Progenitor cell of endocrine pancreas (in vitro differentiated cells): ENCODE measurements at regions not wholly inside any gene's neighbourhood (a gene's known extent, or its start where the extent isn't known, plus 50 kb on each side); places are given as distances from the start of the nearest gene placed in this dataset.
A peak's percentile ranks its signal among the peaks of the same experiment; 100 is the strongest.

Experiments used
- DNase-seq: peaks from one replicate; pipeline ENCODE4 v3.0.0; 2021; ENCODE audit warnings: low spot score; ENCODE audit not compliant: unreplicated experiment
- H3K27ac Mint-ChIP-seq: 2 replicates; pipeline ENCODE4 v1.8.0; 2021; ENCODE audit warnings: mild to moderate bottlenecking, moderate library complexity, mixed read lengths
- H3K27me3 Mint-ChIP-seq: 2 replicates; pipeline ENCODE4 v1.8.0; 2021; ENCODE audit warnings: mixed read lengths
- H3K36me3 Mint-ChIP-seq: 2 replicates; pipeline ENCODE4 v1.8.0; 2022; ENCODE audit warnings: mixed read lengths; ENCODE audit not compliant: insufficient read depth
- H3K4me1 Mint-ChIP-seq: 2 replicates; pipeline ENCODE4 v1.8.0; 2021; ENCODE audit warnings: low read depth, mixed read lengths
- H3K4me3 Mint-ChIP-seq: 2 replicates; pipeline ENCODE4 v1.8.0; 2021; ENCODE audit warnings: low read depth, mild to moderate bottlenecking, moderate library complexity, mixed read lengths
- H3K9me3 Mint-ChIP-seq: 2 replicates; pipeline ENCODE4 v1.8.0; 2021; ENCODE audit warnings: low read depth, mixed read lengths
- CTCF ChIP-seq: fragments of 200-600 bp; sonication (generic); IDR thresholded peaks from one replicate; pipeline ENCODE4 v1.5.0; 2021; ENCODE audit warnings: antibody characterized with exemption, mild to moderate bottlenecking; ENCODE audit not compliant: unreplicated experiment

DNA sequence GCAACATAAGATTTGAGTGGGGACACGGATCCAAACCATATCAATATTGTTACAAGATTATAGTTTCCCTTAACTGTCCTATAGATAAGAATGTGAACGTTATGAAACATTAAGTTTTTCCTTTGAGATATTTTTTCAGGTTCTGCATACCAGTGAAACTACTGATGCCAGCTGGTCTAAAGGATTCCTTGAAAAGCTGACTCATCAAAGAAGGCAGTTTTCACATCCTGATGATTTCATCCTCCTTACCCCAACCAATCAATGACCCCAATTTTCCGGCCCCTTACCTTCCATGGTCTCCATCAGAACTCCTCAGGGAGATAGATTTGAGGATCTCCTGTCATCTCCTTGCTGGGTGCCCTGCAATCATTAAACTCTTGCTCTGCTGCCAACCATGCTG is 64.1 kb upstream of the HS3ST4 start:
- peaks cover 8% of the 10 kb centered on the region for H3K9me3 Mint-ChIP-seq
- no peaks in the 10 kb centered on the region for H3K36me3 Mint-ChIP-seq
- H3K4me3 Mint-ChIP-seq, result no peak overlapping the region

DNA sequence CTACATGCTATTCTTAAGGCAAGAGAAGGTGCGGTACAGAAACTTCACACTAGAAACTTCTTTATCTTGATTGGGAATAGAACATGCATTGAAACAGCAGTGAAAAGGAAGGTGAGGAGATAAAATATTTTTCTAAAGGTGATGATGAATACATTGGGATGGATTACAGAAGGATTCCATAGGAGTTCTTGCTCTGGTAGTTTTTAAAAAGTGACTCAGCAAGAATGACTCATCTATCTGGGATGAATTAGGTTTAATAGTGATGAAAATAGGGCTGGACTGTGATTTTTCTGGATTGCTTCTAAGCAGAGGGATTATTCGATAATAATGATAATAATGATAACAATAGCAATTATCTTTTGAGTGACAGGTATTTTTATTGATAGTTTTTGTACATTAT is 65.6 kb upstream of the HS3ST4 start:
- no peak for DNase-seq
- Mint-ChIP-seq H3K4me3 (no peak overlapping the region), H3K36me3 (no peaks in the 10 kb centered on the region), H3K4me1 (peaks cover 4% of the 10 kb centered on the region), H3K27me3 (peaks cover 9% of the 10 kb centered on the region), H3K9me3 (peaks cover 8% of the 10 kb centered on the region), H3K27ac (no peak overlapping the region)
- TF ChIP-seq CTCF, result no peak

More for the DNA sequence above, 64.1 kb upstream of the HS3ST4 start:
- TF ChIP-seq CTCF, result no peak
- Mint-ChIP-seq H3K27me3 (peaks cover 7% of the 10 kb centered on the region), H3K27ac (no peak overlapping the region), H3K4me1 (peaks cover 4% of the 10 kb centered on the region)
- DNase-seq, result no peak

GRCh38 chr16:25625620-25626019 is 66.1 kb upstream of the HS3ST4 start:
- no peak overlapping the region for H3K4me3 Mint-ChIP-seq
- DNase-seq, result no peak
- H3K4me1 Mint-ChIP-seq, result peaks cover 4% of the 10 kb centered on the region
- H3K27me3 Mint-ChIP-seq, result peaks cover 9% of the 10 kb centered on the region
- H3K27ac Mint-ChIP-seq, result peak overlapping the region; percentile 12
- H3K36me3 Mint-ChIP-seq, result no peaks in the 10 kb centered on the region
- TF ChIP-seq CTCF, result no peak
- peaks cover 8% of the 10 kb centered on the region for H3K9me3 Mint-ChIP-seq

DNA sequence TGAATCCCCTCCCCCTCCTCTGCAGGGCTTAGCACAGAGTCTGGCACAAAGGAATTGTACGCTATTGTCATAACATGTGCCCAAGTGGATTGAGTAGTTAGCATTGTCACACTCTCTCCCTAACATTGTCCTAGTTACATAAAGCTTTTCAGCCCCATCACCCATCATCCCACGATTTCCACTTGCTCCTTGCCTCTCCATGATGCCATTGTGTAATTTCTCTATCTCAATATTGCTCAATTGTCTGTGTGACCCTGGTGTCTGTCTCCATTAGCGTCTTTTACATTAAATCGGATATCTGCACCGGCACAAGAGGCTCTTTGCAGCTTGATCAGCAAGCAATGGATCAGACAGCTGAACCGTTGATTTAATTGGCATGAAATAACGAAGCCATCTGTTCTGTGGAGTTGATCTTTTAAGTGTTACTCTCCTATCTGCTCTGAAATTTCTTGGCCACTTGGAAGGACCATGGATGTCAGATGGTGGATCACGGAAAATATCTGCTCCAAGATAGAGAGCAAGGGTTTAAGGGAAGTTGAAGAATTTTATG is 77.0 kb upstream of the HS3ST4 start:
- H3K4me1 Mint-ChIP-seq, result no peaks in the 10 kb centered on the region
- no peak for DNase-seq
- H3K27me3 Mint-ChIP-seq, result no peaks in the 10 kb centered on the region
- no peak for TF ChIP-seq CTCF
- no peak overlapping the region for H3K4me3 Mint-ChIP-seq
- no peak overlapping the region for H3K27ac Mint-ChIP-seq
- no peaks in the 10 kb centered on the region for H3K36me3 Mint-ChIP-seq
- no peaks in the 10 kb centered on the region for H3K9me3 Mint-ChIP-seq

GRCh38 chr16:25613931-25614330 is 77.8 kb upstream of the HS3ST4 start:
- no peaks in the 10 kb centered on the region for H3K9me3 Mint-ChIP-seq

More at GRCh38 chr16:25613931-25614330, 77.8 kb upstream of the HS3ST4 start:
- DNase-seq, result no peak
- H3K4me1 Mint-ChIP-seq, result no peaks in the 10 kb centered on the region
- H3K36me3 Mint-ChIP-seq, result no peaks in the 10 kb centered on the region
- no peak overlapping the region for H3K27ac Mint-ChIP-seq
- no peak for TF ChIP-seq CTCF
- no peaks in the 10 kb centered on the region for H3K27me3 Mint-ChIP-seq
- H3K4me3 Mint-ChIP-seq, result no peak overlapping the region
